ENCODE measurements at regions not wholly inside any gene's neighbourhood (a gene's known extent, or its start where the extent isn't known, plus 50 kb on each side); places are given as distances from the start of the nearest gene placed in this dataset.
"Not testable (repeated sequence)": the region's sequence is repeated elsewhere in the genome, so short reads cannot be mapped to it uniquely, and the experiment has no call there.

GRCh38 chr12:25397001-25397400 lies 146.3 kb upstream of the KRAS start:
- no peak for TF ChIP-seq EZH2 (optimal IDR thresholded peaks at IDR 0.05; ENCODE audit: low read depth, low read length)
- no peak for TF ChIP-seq EZH2phosphoT487 (IDR thresholded peaks at IDR 0.05; ENCODE audit: low read length)
- TF ChIP-seq CTCF (IDR thresholded peaks at IDR 0.05; ENCODE audit: low read length), result no peak
- H2AFZ ChIP-seq (ENCODE audit: low read length), result no peak overlapping the region
- H3K9ac ChIP-seq (ENCODE audit: low read length), result no peak overlapping the region
- no peak for DNase-seq
- no peaks in the 10 kb centered on the region for H3K4me1 ChIP-seq (ENCODE audit: low read length)
- H3K4me2 ChIP-seq (ENCODE audit: low read depth, low read length), result no peak overlapping the region
- no peaks in the 10 kb centered on the region for H3K9me2 ChIP-seq (replicated peaks; ENCODE audit: insufficient read depth, low read length)
- no peak overlapping the region for H3K4me3 ChIP-seq (ENCODE audit: low read length)
- H4K20me1 ChIP-seq (ENCODE audit: insufficient read depth, low read length), result no peaks in the 10 kb centered on the region
- H3K27me3 ChIP-seq (replicated peaks; ENCODE audit: insufficient read depth, low read length), result no peaks in the 10 kb centered on the region
- no peaks in the 10 kb centered on the region for H3K36me3 ChIP-seq (replicated peaks; ENCODE audit: insufficient read depth, low read length)
- H3K27ac ChIP-seq (ENCODE audit: low read length), result no peak overlapping the region
- no peaks in the 10 kb centered on the region for H3F3A ChIP-seq (ENCODE audit: insufficient read depth, low read length)
- no peaks in the 10 kb centered on the region for H3K9me3 ChIP-seq (replicated peaks; ENCODE audit: insufficient read depth, low read length)
- H3K79me2 ChIP-seq (ENCODE audit: low read length), result no peaks in the 10 kb centered on the region

GRCh38 chr12:25395227-25395626 lies 144.5 kb upstream of the KRAS start:
- TF ChIP-seq EZH2 (optimal IDR thresholded peaks at IDR 0.05; ENCODE audit: low read depth, low read length) (no peak), CTCF (IDR thresholded peaks at IDR 0.05; ENCODE audit: low read length) (no peak), EZH2phosphoT487 (IDR thresholded peaks at IDR 0.05; ENCODE audit: low read length) (no peak)
- Histone ChIP-seq H3K4me2 (ENCODE audit: low read depth, low read length) (no peak overlapping the region), H3K9me2 (replicated peaks; ENCODE audit: insufficient read depth, low read length) (no peaks in the 10 kb centered on the region), H3K36me3 (replicated peaks; ENCODE audit: insufficient read depth, low read length) (no peaks in the 10 kb centered on the region), H3K27ac (ENCODE audit: low read length) (no peak overlapping the region), H3K4me1 (ENCODE audit: low read length) (no peaks in the 10 kb centered on the region), H3K4me3 (ENCODE audit: low read length) (no peak overlapping the region), H2AFZ (ENCODE audit: low read length) (no peak overlapping the region), H4K20me1 (ENCODE audit: insufficient read depth, low read length) (no peaks in the 10 kb centered on the region), H3K9ac (ENCODE audit: low read length) (no peak overlapping the region), H3F3A (ENCODE audit: insufficient read depth, low read length) (no peaks in the 10 kb centered on the region), H3K9me3 (replicated peaks; ENCODE audit: insufficient read depth, low read length) (no peaks in the 10 kb centered on the region), H3K27me3 (replicated peaks; ENCODE audit: insufficient read depth, low read length) (no peaks in the 10 kb centered on the region), H3K79me2 (ENCODE audit: low read length) (no peaks in the 10 kb centered on the region)
- no peak for DNase-seq

- H3K9me2 ChIP-seq (replicated peaks; ENCODE audit: insufficient read depth, low read length); DNase-seq; H3F3A ChIP-seq (ENCODE audit: insufficient read depth, low read length); H3K4me3 ChIP-seq (ENCODE audit: low read length); H3K79me2 ChIP-seq (ENCODE audit: low read length); H2AFZ ChIP-seq (ENCODE audit: low read length); H3K27ac ChIP-seq (ENCODE audit: low read length); H3K27me3 ChIP-seq (replicated peaks; ENCODE audit: insufficient read depth, low read length); H3K4me2 ChIP-seq (ENCODE audit: low read depth, low read length); H3K9ac ChIP-seq (ENCODE audit: low read length); H3K9me3 ChIP-seq (replicated peaks; ENCODE audit: insufficient read depth, low read length); H4K20me1 ChIP-seq (ENCODE audit: insufficient read depth, low read length); H3K36me3 ChIP-seq (replicated peaks; ENCODE audit: insufficient read depth, low read length); H3K4me1 ChIP-seq (ENCODE audit: low read length): not testable (repeated sequence)
Observed at GRCh38 chr12:25394775-25395174, 144.0 kb upstream of the KRAS start.

GRCh38 chr12:25394025-25394424 lies 143.3 kb upstream of the KRAS start:
- H3K4me2 ChIP-seq (ENCODE audit: low read depth, low read length), result no peak overlapping the region
- H3K9ac ChIP-seq (ENCODE audit: low read length), result no peak overlapping the region
- no peak for TF ChIP-seq CTCF (IDR thresholded peaks at IDR 0.05; ENCODE audit: low read length)
- TF ChIP-seq EZH2phosphoT487 (IDR thresholded peaks at IDR 0.05; ENCODE audit: low read length), result no peak
- TF ChIP-seq EZH2 (optimal IDR thresholded peaks at IDR 0.05; ENCODE audit: low read depth, low read length), result no peak
- no peaks in the 10 kb centered on the region for H3K4me1 ChIP-seq (ENCODE audit: low read length)
- H3K9me3 ChIP-seq (replicated peaks; ENCODE audit: insufficient read depth, low read length), result no peaks in the 10 kb centered on the region
- H3K4me3 ChIP-seq (ENCODE audit: low read length), result no peak overlapping the region
- H3K27me3 ChIP-seq (replicated peaks; ENCODE audit: insufficient read depth, low read length), result no peaks in the 10 kb centered on the region
- no peak for DNase-seq
- no peaks in the 10 kb centered on the region for H3F3A ChIP-seq (ENCODE audit: insufficient read depth, low read length)
- no peaks in the 10 kb centered on the region for H3K79me2 ChIP-seq (ENCODE audit: low read length)
- H4K20me1 ChIP-seq (ENCODE audit: insufficient read depth, low read length), result no peaks in the 10 kb centered on the region
- no peak overlapping the region for H3K27ac ChIP-seq (ENCODE audit: low read length)
- no peaks in the 10 kb centered on the region for H3K9me2 ChIP-seq (replicated peaks; ENCODE audit: insufficient read depth, low read length)
- no peak overlapping the region for H2AFZ ChIP-seq (ENCODE audit: low read length)
- H3K36me3 ChIP-seq (replicated peaks; ENCODE audit: insufficient read depth, low read length), result no peaks in the 10 kb centered on the region

- not testable (repeated sequence) for H3F3A ChIP-seq (ENCODE audit: insufficient read depth, low read length); H3K4me1 ChIP-seq (ENCODE audit: low read length); H3K4me2 ChIP-seq (ENCODE audit: low read depth, low read length); H3K27me3 ChIP-seq (replicated peaks; ENCODE audit: insufficient read depth, low read length); H3K9ac ChIP-seq (ENCODE audit: low read length); H3K79me2 ChIP-seq (ENCODE audit: low read length); H3K9me3 ChIP-seq (replicated peaks; ENCODE audit: insufficient read depth, low read length); H3K4me3 ChIP-seq (ENCODE audit: low read length); H3K9me2 ChIP-seq (replicated peaks; ENCODE audit: insufficient read depth, low read length); H4K20me1 ChIP-seq (ENCODE audit: insufficient read depth, low read length); DNase-seq; H3K36me3 ChIP-seq (replicated peaks; ENCODE audit: insufficient read depth, low read length); H3K27ac ChIP-seq (ENCODE audit: low read length); H2AFZ ChIP-seq (ENCODE audit: low read length)
Observed at GRCh38 chr12:25391346-25391745, 140.6 kb upstream of the KRAS start.

All from MM.1S (cell line).